Posterior cingulate gyrus (tissue), 11 donors: ENCODE measurements at regions not wholly inside any gene's neighbourhood (a gene's known extent, or its start where the extent isn't known, plus 50 kb on each side); places are given as distances from the start of the nearest gene placed in this dataset.

Source experiments
- DNase-seq, 10 donors: peaks; one replicate each; pipeline versions ENCODE4 v3.0.0 to v3.0.0-alpha.2; 2020 to 2021; ENCODE audit warnings: mixed read lengths in 3 of 10
- intact Hi-C: fragments of 100-400 bp; cut with DNase I; formaldehyde crosslinking; loops from one replicate; pipeline ENCODE4 v1.15.1; 2023

DNA sequence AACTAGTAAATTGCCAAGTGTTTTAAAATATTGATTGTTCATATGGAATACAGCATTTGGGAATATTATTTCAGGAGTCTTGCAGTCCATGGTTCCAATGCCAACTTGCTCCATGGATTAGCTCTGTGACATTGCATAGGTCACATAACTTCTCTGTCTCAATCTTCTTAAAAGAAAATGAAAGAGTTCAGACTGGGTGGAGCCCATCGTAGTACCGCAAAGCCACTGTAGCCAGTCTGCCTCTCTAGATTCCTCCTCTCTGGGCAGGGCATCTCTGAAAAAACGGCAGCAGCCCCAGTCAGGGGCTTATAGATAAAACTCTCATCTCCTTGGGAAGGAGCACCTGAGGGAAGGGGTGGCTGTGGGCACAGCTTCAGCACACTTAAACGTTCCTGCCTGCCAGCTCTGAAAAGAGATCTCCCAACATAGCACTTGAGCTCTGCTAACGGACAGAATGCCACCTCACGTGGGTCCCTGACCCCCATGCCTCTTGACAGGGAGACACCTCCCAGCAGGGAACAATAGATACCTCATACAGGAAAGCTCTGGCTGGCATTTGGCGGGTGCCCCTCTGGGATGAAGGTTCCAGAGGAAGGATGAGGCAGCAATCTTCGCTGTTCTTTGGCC lies 168.8 kb upstream of the CNTN4 start:
- peak in 1 of 10 donors; percentile 41 for DNase-seq
- intact Hi-C loops: no loop called here

DNA sequence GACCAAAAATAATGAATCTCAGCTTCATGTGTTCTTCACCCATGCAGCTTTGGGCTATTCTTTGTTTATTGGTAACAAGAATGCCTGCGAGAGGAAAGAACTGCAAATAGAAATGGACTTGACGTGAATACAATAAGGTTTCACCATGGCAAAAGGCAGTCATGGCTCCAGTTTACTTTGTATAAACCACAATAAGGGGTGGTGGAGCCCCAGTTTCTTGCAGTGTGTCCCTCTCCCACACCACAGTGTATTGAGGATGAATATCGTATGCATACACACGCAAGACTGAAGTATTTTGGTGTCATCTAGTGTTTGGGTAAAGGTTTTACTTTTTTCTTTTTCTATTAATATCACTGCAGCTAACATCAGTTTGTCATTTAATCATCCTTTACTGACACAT lies 159.7 kb upstream of the CNTN4 start:
- DNase-seq: no peak
- intact Hi-C loops: no loop called here

DNA sequence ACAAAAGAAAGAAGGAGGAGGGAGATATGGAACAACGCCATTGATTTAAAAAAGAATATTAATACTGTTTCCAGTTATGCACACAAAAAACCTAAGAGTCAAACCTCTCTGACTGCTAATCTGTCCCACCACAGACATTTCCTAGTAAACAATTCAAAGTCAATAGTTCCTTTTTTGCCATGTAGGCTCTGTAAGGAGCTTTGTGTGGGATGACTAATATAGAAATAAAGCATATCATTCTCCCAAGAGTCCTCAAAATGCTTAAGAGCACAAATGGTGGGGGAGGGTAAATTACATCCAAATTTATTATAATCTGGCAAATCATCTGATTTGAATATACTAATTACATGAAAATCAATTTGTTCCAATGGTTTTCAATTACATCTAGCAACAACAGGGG lies 155.9 kb upstream of the CNTN4 start:
- intact Hi-C loops: no loop called here
- no peak for DNase-seq

- no peak for DNase-seq
- intact Hi-C loops: no loop called here
Measured at GRCh38 chr3:1943395-1944118, 155.1 kb upstream of the CNTN4 start.

DNA sequence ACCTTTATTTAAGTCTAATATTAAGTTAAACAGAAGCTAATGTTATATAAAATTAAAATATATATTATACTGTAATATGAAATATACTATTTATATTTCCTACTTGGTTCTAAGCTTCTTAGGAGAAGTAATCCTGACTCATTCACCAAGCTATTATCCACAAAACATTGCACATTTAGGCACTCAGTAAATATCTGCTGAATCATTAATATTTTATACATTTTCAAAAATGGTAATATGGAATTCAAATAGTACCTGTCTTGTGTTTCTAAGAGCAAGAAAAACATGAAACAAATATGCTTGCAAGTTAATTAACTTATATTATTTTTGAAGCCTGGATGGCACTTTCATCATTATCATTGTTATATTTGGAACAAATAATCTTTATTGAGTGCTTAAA lies 153.0 kb upstream of the CNTN4 start:
- no peak for DNase-seq
- intact Hi-C loops: no loop called here

GRCh38 chr3:1953536-1953935 lies 145.1 kb upstream of the CNTN4 start:
- intact Hi-C loops: no loop called here
- peak in 6 of 10 donors; percentile 10 to 78 (median 23) for DNase-seq

DNA sequence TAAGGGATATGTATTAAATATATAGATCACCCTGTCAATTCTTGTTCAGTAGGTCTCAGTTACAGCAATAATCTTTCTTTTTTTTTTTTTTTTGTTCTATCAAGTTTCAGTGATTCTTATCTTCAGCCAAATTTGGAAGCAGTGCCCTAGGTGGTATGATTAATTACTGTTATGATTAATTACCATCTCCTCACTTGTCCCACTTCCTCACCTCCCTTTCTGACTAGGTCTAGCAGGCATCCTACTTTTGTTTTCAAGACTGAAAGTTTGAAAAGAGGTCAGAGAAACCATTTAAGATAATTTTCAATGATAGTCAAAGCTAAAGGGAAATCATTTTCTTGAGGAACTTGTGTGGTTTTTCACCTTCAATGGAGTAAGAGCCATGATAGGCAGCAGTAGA lies 144.0 kb upstream of the CNTN4 start:
- intact Hi-C loops: no loop called here
- no peak for DNase-seq

DNA sequence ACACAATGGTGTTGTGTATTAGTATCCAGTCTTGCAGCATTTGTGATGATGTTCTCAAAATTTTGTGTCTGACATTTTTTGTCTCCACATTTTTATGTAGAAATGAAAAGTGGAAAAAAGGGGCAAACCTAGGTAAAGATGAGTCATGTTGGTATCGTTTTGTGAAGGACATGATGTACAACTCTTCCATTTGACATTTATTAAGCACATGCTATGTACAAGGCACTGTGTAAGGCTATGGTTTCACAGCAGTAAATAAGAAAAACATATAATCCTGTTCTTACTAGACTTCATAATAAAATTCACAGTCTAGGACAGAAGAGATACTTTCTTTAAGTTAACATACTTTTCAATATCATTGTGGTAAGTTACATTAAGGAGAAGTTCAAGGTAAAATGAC lies 143.5 kb upstream of the CNTN4 start:
- no peak for DNase-seq
- intact Hi-C loops: no loop called here

GRCh38 chr3:1955750-1956149 lies 142.9 kb upstream of the CNTN4 start:
- no peak for DNase-seq
- intact Hi-C loops: no loop called here

DNA sequence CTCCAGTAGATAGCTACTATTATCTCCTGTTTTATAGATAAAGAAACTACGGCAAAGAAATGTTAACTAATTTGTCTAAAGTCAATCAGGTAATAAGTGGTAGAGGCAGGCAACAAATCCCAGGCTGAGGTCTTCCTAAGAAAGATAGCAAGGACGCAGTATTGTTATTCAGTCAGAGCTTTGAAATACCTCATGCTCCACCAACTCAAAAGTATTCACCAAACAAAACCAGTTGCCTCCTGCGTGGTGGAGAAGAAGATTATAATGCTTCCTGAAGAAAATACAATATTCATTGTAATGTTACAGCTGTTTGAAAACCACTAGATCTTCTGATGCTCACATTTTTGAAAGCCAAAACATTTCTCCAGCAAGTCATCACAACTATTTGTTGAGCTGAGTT lies 138.2 kb upstream of the CNTN4 start:
- DNase-seq: no peak
- intact Hi-C loops: no loop called here

DNA sequence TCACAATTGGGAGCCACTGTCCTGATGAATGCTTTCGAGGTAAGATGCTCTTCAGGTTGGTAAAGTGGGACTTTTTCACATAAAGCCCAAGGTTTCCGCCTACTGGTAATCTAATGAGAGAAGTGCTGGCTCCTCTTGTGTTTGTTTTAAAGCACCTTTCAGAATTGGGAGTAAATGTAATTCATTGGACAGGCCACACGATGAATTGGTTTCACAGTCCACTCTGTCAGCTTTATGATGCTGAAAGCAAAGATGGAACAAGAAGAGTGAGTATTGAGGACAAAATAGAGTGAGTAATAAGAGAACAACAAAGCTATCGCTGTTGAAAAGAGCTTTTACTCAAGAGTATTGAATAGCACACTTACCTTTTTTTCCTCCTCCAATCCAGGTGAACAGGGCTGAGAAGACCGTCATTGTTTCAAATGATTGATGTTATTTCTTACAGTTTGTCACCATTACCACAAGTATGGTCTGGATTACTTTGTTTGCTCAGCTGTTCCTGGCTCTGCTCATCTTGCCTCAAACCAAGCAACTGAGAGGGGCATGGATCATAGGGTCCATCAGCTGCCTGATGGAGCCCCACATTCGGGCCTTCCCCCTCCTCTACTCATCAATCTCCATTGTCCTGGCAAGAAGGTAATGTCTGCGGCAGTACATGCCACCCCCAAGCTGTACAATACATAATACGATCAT lies 136.1 kb upstream of the CNTN4 start:
- DNase-seq: no peak
- intact Hi-C loops: no loop called here

GRCh38 chr3:1963896-1964295 lies 134.8 kb upstream of the CNTN4 start:
- intact Hi-C loops: no loop called here
- DNase-seq: no peak

DNA sequence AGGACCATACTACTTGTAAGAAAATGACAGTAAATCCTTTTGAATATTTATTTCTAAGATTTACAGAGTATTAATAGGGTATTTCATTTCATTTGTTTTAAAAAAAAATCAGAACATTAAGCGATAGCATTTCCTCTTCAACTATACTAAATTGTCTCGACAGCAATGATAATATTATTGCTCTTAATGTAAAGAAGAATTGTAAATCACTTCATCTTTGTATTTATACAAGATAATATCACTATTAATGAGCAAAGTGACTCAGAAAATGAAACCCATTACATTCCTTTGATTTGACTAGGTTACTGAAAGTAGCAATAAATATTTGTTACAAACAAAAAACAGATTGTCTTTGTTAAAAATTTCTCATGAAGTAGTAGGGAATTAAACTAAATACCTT lies 131.1 kb upstream of the CNTN4 start:
- intact Hi-C loops: no loop called here
- DNase-seq: no peak

GRCh38 chr3:1969281-1969680 lies 129.4 kb upstream of the CNTN4 start:
- intact Hi-C loops: no loop called here
- no peak for DNase-seq

GRCh38 chr3:1971780-1972179 lies 126.9 kb upstream of the CNTN4 start:
- no peak for DNase-seq
- intact Hi-C loops: no loop called here

- intact Hi-C loops: no loop called here
Measured at GRCh38 chr3:1979961-1980615, 118.6 kb upstream of the CNTN4 start.

GRCh38 chr3:1987980-1988379 lies 110.7 kb upstream of the CNTN4 start:
- intact Hi-C loops: no loop called here
- DNase-seq: peak in 1 of 10 donors; percentile 11

More at GRCh38 chr3:1979961-1980615, 118.6 kb upstream of the CNTN4 start:
- DNase-seq: no peak

- intact Hi-C loops: no loop called here
- no peak for DNase-seq
Measured at GRCh38 chr3:1998739-1999138, 99.9 kb upstream of the CNTN4 start.

- intact Hi-C loops: no loop called here
- DNase-seq: no peak
Measured at GRCh38 chr3:2001306-2002108, 97.2 kb upstream of the CNTN4 start.

DNA sequence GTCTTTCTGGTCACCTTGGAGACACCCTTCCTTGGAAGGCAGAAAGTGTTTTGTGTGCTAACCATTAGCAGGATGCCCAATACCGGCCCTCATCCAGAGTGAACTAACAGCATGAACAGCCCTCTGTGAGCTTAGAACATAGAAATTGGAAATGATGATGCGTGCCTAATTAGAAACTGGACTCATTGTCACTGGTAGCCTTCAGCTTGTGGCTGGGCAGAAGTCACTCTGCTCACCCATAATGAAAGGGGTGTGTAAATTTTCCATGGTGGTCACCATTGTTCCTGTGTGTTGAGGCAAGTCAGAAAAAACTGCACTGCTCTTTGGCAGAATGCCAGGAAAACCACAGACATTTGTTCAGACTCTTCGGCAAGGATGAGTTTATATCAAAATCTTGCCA lies 74.7 kb upstream of the CNTN4 start:
- intact Hi-C loops: no loop called here
- DNase-seq: no peak

- DNase-seq: no peak
- intact Hi-C loops: no loop called here
Measured at GRCh38 chr3:2024713-2025112, 74.0 kb upstream of the CNTN4 start.
